Naive B cell (primary cell): ENCODE measurements at regions not wholly inside any gene's neighbourhood (a gene's known extent, or its start where the extent isn't known, plus 50 kb on each side); places are given as distances from the start of the nearest gene placed in this dataset.

Source experiments
- ATAC-seq, 2 donors: fragments of 150-1000 bp; cut with Tn5 transposase; 2 replicates each; pipeline ENCODE4 v1.10.0; 2021; ENCODE audit warnings: low read depth in 2 of 2, mild to moderate bottlenecking in 2 of 2, moderate library complexity in 2 of 2
- DNase-seq: peaks from one replicate; pipeline ENCODE4 v3.0.0; 2022
- H3K27ac Mint-ChIP-seq, 6 donors: one replicate each; pipeline ENCODE4 v1.8.0; 2020 to 2022; ENCODE audit warnings: mild to moderate bottlenecking in 6 of 6, mixed read lengths in 6 of 6, moderate library complexity in 5 of 6, inconsistent platforms in 2 of 6
- H3K27me3 Mint-ChIP-seq, 3 donors: one replicate each; pipeline ENCODE4 v1.8.0; 2021 to 2022; ENCODE audit warnings: mixed read lengths in 3 of 3, mild to moderate bottlenecking in 1 of 3
- H3K36me3 Mint-ChIP-seq, 2 donors: one replicate each; pipeline ENCODE4 v1.8.0; 2020 to 2022; ENCODE audit warnings: mixed read lengths in 2 of 2, inconsistent platforms in 1 of 2, mild to moderate bottlenecking in 1 of 2
- H3K4me1 Mint-ChIP-seq, 3 donors: one replicate each; pipeline ENCODE4 v1.8.0; 2020 to 2022; ENCODE audit warnings: mixed read lengths in 3 of 3, inconsistent platforms in 1 of 3, mild to moderate bottlenecking in 1 of 3, moderate library complexity in 1 of 3
- H3K4me3 Mint-ChIP-seq, 8 donors: one replicate each; pipeline ENCODE4 v1.8.0; 2020 to 2022; ENCODE audit warnings: mild to moderate bottlenecking in 8 of 8, mixed read lengths in 8 of 8, moderate library complexity in 8 of 8, inconsistent platforms in 2 of 8
- H3K9me3 Mint-ChIP-seq, 7 donors: one replicate each; pipeline ENCODE4 v1.8.0; 2020 to 2022; ENCODE audit warnings: mixed read lengths in 7 of 7, mild to moderate bottlenecking in 5 of 7, inconsistent platforms in 2 of 7, moderate library complexity in 1 of 7

GRCh38 chr15:95958382-95958781 is 372.1 kb upstream of the NR2F2 start:
- no peaks in the 10 kb centered on the region for H3K27me3 Mint-ChIP-seq
- no peak overlapping the region for H3K4me3 Mint-ChIP-seq
- H3K36me3 Mint-ChIP-seq: no peaks in the 10 kb centered on the region
- DNase-seq: no peak
- H3K9me3 Mint-ChIP-seq: peaks cover 3 to 21% (median 12%) of the 10 kb centered on the region in 7 donors
- no peak overlapping the region for H3K27ac Mint-ChIP-seq
- no peak for ATAC-seq
- no peaks in the 10 kb centered on the region for H3K4me1 Mint-ChIP-seq

DNA sequence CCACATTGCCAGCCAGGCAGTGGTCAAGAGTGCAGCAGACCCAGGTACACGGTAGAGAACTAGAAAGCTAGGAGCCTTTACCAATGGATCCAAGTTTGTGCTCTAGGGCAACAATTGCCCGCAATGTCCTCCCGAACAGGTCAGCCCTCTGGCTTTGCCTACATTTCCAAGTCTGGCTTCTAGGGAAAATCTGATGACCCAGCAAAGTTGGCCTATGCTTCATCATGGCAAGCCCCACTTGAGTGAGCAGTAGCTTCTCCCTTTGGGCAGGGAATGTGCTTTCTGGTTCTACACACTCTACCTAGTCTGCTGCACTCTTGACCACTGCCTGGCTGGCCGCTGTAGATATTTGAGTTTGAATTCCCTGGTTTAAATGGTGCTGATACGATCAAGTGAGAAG is 361.6 kb upstream of the NR2F2 start:
- Mint-ChIP-seq H3K36me3 (no peaks in the 10 kb centered on the region), H3K4me1 (peaks cover 0 to 12% (median 8%) of the 10 kb centered on the region in 3 donors), H3K27me3 (peaks cover 0 to 14% (median 11%) of the 10 kb centered on the region in 3 donors), H3K27ac (no peak overlapping the region), H3K4me3 (no peak overlapping the region), H3K9me3 (peaks cover 0 to 14% (median 4%) of the 10 kb centered on the region in 7 donors)
- ATAC-seq (no peak), DNase-seq (no peak)

DNA sequence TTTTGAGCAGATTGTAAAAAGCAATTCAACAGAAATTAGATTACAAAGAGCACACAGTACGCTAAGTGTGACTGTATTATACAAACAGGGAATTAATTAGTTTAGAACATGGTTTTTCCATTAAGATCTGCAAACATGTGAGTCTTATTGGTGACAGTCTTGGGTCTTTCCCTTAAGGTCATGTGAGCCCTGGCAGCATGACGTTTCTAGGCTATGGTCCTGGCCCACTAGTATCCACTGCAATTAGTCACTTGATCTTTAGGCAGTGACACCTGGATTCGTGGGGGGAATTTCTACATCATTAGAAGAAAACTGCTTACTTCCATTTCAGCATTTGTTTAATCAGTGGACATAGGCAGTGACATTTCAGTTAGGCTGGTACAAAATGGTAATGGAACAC is 360.2 kb upstream of the NR2F2 start:
- Mint-ChIP-seq H3K4me1 (peaks cover 0 to 19% (median 14%) of the 10 kb centered on the region in 3 donors), H3K36me3 (no peaks in the 10 kb centered on the region), H3K4me3 (no peak overlapping the region), H3K27ac (no peak overlapping the region), H3K9me3 (peaks cover 0 to 11% (median 2%) of the 10 kb centered on the region in 7 donors), H3K27me3 (peaks cover 0 to 22% (median 11%) of the 10 kb centered on the region in 3 donors)
- no peak for DNase-seq
- ATAC-seq: no peak

GRCh38 chr15:95972041-95972553 is 358.4 kb upstream of the NR2F2 start:
- peaks cover 0 to 22% (median 11%) of the 10 kb centered on the region in 3 donors for H3K27me3 Mint-ChIP-seq
- peaks cover 0 to 20% (median 0%) of the 10 kb centered on the region in 7 donors for H3K9me3 Mint-ChIP-seq
- ATAC-seq (no peak), DNase-seq (no peak)
- H3K27ac Mint-ChIP-seq: no peak overlapping the region
- H3K4me3 Mint-ChIP-seq: no peak overlapping the region
- no peaks in the 10 kb centered on the region for H3K36me3 Mint-ChIP-seq
- peaks cover 0 to 19% (median 14%) of the 10 kb centered on the region in 3 donors for H3K4me1 Mint-ChIP-seq

- Mint-ChIP-seq H3K9me3 (peaks cover 0 to 20% (median 0%) of the 10 kb centered on the region in 7 donors), H3K27ac (no peak overlapping the region), H3K27me3 (peaks cover 0 to 22% (median 11%) of the 10 kb centered on the region in 3 donors), H3K4me1 (peaks cover 0 to 19% (median 14%) of the 10 kb centered on the region in 3 donors), H3K4me3 (no peak overlapping the region), H3K36me3 (no peaks in the 10 kb centered on the region)
- DNase-seq: no peak
- ATAC-seq: no peak
Measured at GRCh38 chr15:95972812-95973211, 357.7 kb upstream of the NR2F2 start.

DNA sequence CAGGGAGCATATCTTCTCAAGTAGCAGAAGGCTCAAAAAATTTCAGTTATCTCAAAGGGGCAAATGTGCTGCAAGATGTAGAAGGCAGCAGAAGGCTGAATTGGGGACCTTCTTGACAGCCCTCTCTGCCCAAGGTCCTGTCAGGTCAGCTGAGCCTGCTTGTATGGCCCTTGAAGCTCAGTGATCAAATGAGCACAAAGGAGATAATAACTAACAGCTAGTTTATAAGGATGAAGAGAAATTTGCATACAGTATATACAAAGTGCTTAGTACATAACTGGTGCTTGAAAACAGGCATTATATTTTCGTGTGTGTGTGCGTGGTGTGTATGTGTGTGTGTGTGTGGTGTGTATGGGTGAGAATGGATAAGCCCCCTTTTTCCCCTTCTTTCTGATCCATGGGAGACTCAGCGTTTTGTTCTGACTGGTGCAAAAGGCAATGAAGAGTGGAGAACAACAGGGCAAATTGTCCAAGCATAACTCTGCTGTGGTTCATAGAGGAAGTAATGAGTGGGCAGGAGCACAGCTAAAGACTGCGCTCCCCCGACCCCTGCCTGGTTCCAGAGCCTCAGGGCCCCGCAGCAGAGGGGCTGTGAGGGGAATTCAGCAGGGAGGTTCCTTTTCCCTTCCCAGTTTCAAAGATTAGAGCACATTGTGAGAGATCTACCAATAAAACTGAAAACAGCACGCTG is 356.8 kb upstream of the NR2F2 start:
- peaks cover 0 to 19% (median 14%) of the 10 kb centered on the region in 3 donors for H3K4me1 Mint-ChIP-seq
- no peak for DNase-seq
- H3K36me3 Mint-ChIP-seq: no peaks in the 10 kb centered on the region
- peak overlapping the region in 1 of 8 donors; percentile 26 for H3K4me3 Mint-ChIP-seq
- peak in 1 of 2 donors; percentile 32 for ATAC-seq
- H3K27ac Mint-ChIP-seq: peak overlapping the region in 1 of 6 donors; percentile 4
- peaks cover 0 to 22% (median 11%) of the 10 kb centered on the region in 3 donors for H3K27me3 Mint-ChIP-seq
- peaks cover 0 to 20% (median 0%) of the 10 kb centered on the region in 7 donors for H3K9me3 Mint-ChIP-seq

GRCh38 chr15:95975212-95975611 is 355.3 kb upstream of the NR2F2 start:
- ATAC-seq (no peak), DNase-seq (no peak)
- Mint-ChIP-seq H3K27me3 (peaks cover 0 to 18% (median 15%) of the 10 kb centered on the region in 3 donors), H3K4me1 (peaks cover 0 to 19% (median 14%) of the 10 kb centered on the region in 3 donors), H3K27ac (no peak overlapping the region), H3K36me3 (no peaks in the 10 kb centered on the region), H3K4me3 (no peak overlapping the region), H3K9me3 (peaks cover 0 to 20% (median 0%) of the 10 kb centered on the region in 7 donors)

DNA sequence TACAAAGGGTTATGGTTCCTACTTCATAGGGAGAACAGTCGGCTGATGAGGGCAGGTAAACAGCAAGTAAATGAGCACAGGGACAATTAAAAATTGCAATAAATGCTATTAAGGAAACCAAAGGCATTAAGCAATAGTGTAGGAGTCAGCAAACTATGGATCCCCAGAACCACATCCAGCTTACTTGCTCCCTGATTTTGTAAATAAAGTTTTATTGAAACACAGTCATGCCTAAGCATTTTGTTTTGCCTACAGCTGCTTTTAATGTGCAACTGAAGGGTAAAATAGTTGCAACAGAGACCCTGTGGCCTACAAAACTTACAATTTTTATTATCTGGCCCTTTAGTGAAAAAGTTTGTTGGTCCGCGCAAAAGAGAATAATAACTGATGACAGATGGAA is 351.2 kb upstream of the NR2F2 start:
- Mint-ChIP-seq H3K9me3 (peaks cover 0 to 22% (median 2%) of the 10 kb centered on the region in 7 donors), H3K27ac (no peak overlapping the region), H3K36me3 (no peaks in the 10 kb centered on the region), H3K27me3 (peaks cover 0 to 6% (median 5%) of the 10 kb centered on the region in 3 donors), H3K4me1 (peaks cover 0 to 3% (median 3%) of the 10 kb centered on the region in 3 donors), H3K4me3 (no peak overlapping the region)
- ATAC-seq (no peak), DNase-seq (no peak)

- H3K27me3 Mint-ChIP-seq: peaks cover 0 to 5% (median 0%) of the 10 kb centered on the region in 3 donors
- no peak for ATAC-seq
- no peak overlapping the region for H3K27ac Mint-ChIP-seq
- DNase-seq: no peak
- peaks cover 0 to 16% (median 0%) of the 10 kb centered on the region in 7 donors for H3K9me3 Mint-ChIP-seq
- H3K4me1 Mint-ChIP-seq: no peaks in the 10 kb centered on the region
- no peaks in the 10 kb centered on the region for H3K36me3 Mint-ChIP-seq
- no peak overlapping the region for H3K4me3 Mint-ChIP-seq
Measured at GRCh38 chr15:95981209-95981608, 349.3 kb upstream of the NR2F2 start.

DNA sequence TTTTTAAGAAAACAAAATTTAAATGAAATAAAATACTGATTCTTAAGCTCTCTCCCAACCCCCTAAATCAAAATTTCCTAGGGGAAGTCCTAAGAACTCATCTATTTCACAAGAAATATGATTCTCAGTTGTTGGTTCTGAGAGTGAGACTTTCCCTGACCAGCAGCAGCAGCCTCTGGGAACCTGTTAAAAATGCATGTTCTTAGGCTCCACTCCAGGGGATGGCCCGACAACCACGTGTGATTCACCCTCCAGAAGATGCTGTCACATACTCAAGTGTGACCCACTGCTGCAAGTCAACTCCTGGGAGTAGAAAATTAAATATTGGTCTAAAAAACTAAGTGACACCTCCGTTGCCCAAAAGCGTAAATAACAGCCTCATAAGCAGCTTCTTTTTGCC is 343.2 kb upstream of the NR2F2 start:
- Mint-ChIP-seq H3K27me3 (peaks cover 0 to 5% (median 0%) of the 10 kb centered on the region in 3 donors), H3K36me3 (no peaks in the 10 kb centered on the region), H3K4me1 (no peaks in the 10 kb centered on the region), H3K27ac (no peak overlapping the region), H3K4me3 (no peak overlapping the region), H3K9me3 (peaks cover 0 to 17% (median 0%) of the 10 kb centered on the region in 7 donors)
- ATAC-seq: no peak
- DNase-seq: no peak

DNA sequence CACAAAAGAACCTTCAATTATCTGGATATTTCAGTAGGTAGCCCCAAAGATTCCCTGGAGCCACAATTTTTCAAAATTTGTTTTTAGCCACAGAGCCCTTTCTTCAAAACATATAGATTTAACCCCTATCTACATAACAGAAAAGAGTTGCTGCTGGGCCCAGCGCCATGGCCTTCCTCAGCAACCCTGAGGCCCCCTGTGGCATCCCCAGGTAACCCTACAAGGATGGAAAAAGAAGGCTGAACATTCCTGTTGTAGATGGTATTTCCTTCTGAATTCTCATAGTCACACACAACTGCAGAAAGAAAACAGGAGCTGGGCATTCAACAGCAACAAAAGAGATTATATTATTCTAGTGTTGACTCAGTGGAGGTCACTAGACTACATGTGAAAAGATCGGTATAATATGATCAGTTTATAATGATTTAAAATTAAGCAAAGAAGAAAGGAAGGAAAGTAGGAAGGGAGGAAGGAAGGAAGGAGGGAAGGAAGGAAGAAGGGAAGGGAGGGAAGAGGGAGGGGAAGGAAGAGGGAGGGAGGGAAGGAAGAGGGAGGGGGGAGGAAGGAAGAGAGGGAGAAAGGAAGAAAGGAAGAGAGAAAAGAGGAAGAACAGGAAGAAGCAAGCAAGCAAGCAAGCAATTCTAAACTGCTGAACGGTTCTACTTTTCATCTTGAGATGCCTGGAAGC is 342.5 kb upstream of the NR2F2 start:
- ATAC-seq (no peak), DNase-seq (no peak)
- H3K27ac Mint-ChIP-seq: no peak overlapping the region
- H3K27me3 Mint-ChIP-seq: peaks cover 0 to 5% (median 0%) of the 10 kb centered on the region in 3 donors
- H3K4me1 Mint-ChIP-seq: no peaks in the 10 kb centered on the region
- no peak overlapping the region for H3K4me3 Mint-ChIP-seq
- H3K36me3 Mint-ChIP-seq: no peaks in the 10 kb centered on the region
- H3K9me3 Mint-ChIP-seq: peaks cover 0 to 14% (median 0%) of the 10 kb centered on the region in 7 donors

DNA sequence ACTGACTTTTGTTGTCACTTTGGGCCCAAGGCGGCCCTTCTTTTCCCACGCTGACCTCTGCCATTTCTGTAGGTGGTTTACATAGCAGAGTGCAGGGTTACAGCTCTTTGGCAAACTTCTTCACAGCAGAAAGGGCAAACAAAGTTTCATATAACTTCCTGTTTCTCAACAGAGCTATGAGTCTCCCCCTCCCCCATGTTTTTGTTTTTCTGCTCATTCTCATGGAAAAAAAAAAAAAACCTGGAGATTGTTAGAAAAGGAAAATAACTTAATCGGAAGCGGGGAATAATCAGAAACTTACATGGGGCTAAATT is 342.0 kb upstream of the NR2F2 start:
- H3K9me3 Mint-ChIP-seq: peaks cover 0 to 14% (median 0%) of the 10 kb centered on the region in 7 donors
- H3K27me3 Mint-ChIP-seq: peaks cover 0 to 5% (median 0%) of the 10 kb centered on the region in 3 donors
- no peak overlapping the region for H3K27ac Mint-ChIP-seq
- no peaks in the 10 kb centered on the region for H3K36me3 Mint-ChIP-seq
- H3K4me3 Mint-ChIP-seq: no peak overlapping the region
- ATAC-seq (no peak), DNase-seq (no peak)
- no peaks in the 10 kb centered on the region for H3K4me1 Mint-ChIP-seq

DNA sequence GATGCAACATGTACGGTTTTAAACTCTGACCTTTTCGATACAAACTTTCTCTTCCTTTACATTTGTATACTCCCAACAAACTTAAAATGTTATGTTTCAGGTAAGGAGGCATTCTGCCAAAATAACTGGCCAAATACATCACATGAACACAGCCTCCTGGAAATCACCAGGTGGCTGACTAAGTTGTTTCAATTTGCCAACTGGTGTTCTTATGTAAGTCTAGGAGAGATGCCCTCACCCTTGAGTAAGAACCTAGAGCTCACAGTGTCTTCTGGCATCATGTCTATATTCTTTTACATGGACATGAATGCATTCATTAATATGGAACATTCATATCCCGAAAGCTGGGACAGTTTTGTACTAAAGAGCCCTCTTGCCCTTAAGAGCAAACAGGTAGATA is 341.1 kb upstream of the NR2F2 start:
- Mint-ChIP-seq H3K9me3 (peaks cover 0 to 10% (median 0%) of the 10 kb centered on the region in 7 donors), H3K27ac (no peak overlapping the region), H3K4me1 (no peaks in the 10 kb centered on the region), H3K36me3 (no peaks in the 10 kb centered on the region), H3K4me3 (no peak overlapping the region), H3K27me3 (peaks cover 0 to 5% (median 0%) of the 10 kb centered on the region in 3 donors)
- ATAC-seq (no peak), DNase-seq (no peak)

GRCh38 chr15:95990833-95991232 is 339.7 kb upstream of the NR2F2 start:
- Mint-ChIP-seq H3K4me1 (no peaks in the 10 kb centered on the region), H3K9me3 (peaks cover 0 to 12% (median 0%) of the 10 kb centered on the region in 7 donors), H3K27me3 (peaks cover 0 to 5% (median 4%) of the 10 kb centered on the region in 3 donors), H3K4me3 (no peak overlapping the region), H3K27ac (no peak overlapping the region), H3K36me3 (no peaks in the 10 kb centered on the region)
- DNase-seq: no peak
- no peak for ATAC-seq
